Karpas-422 (cell line): ENCODE measurements at regions not wholly inside any gene's neighbourhood (a gene's known extent, or its start where the extent isn't known, plus 50 kb on each side); places are given as distances from the start of the nearest gene placed in this dataset.

ENCODE experiments used
- DNase-seq: peaks from one replicate; pipeline ENCODE4 v3.0.0-alpha.2; 2015
- H2AFZ ChIP-seq: fragments of 200-600 bp; sonication (generic); 2 replicates; pipeline ENCODE4 v1.6.1; 2014; ENCODE audit warnings: antibody characterized with exemption, low read length, mixed read lengths
- H3K27ac ChIP-seq: fragments of 200-600 bp; sonication (generic); 2 replicates; pipeline ENCODE4 v1.5.1; 2014; ENCODE audit warnings: mild to moderate bottlenecking, low read length, moderate library complexity
- H3K27me3 ChIP-seq: fragments of 200-600 bp; sonication (generic); 2 replicates; pipeline ENCODE4 v1.6.1; 2014; ENCODE audit warnings: low read length, mixed read lengths
- H3K36me3 ChIP-seq: fragments of 200-600 bp; sonication (generic); 2 replicates; pipeline ENCODE4 v1.6.1; 2014; ENCODE audit warnings: low read length, mixed read lengths; ENCODE audit not compliant: insufficient read depth
- H3K4me1 ChIP-seq: fragments of 200-600 bp; sonication (generic); 2 replicates; pipeline ENCODE4 v1.6.1; 2014; ENCODE audit warnings: mild to moderate bottlenecking, low read length, mixed read lengths
- H3K4me2 ChIP-seq: fragments of 200-600 bp; sonication (generic); 2 replicates; pipeline ENCODE4 v1.6.1; 2014; ENCODE audit warnings: low read length, low read depth, mild to moderate bottlenecking; ENCODE audit not compliant: poor library complexity, severe bottlenecking
- H3K4me3 ChIP-seq: fragments of 200-600 bp; sonication (generic); 2 replicates; pipeline ENCODE4 v1.5.1; 2014; ENCODE audit warnings: mild to moderate bottlenecking, antibody characterized with exemption, low read length, mixed read lengths
- H3K79me2 ChIP-seq: fragments of 200-600 bp; sonication (generic); 2 replicates; pipeline ENCODE4 v1.6.1; 2014; ENCODE audit warnings: mild to moderate bottlenecking, low read length, mixed read lengths
- H3K9ac ChIP-seq: fragments of 200-600 bp; sonication (generic); 2 replicates; pipeline ENCODE4 v1.6.0; 2014; ENCODE audit warnings: low read length
- H3K9me2 ChIP-seq: fragments of 200-600 bp; sonication (generic), shearing (Covaris generic); replicated peaks from 2 replicates; pipeline ENCODE4 v1.6.0; 2014; ENCODE audit warnings: mild to moderate bottlenecking, low read length, moderate library complexity; ENCODE audit not compliant: insufficient read depth
- H3K9me3 ChIP-seq: fragments of 300-700, 200-600 bp; sonication (generic); 2 replicates; pipeline ENCODE4 v1.6.1; 2014; ENCODE audit warnings: low read length, mixed read lengths
- H4K20me1 ChIP-seq: fragments of 200-600 bp; sonication (generic); 2 replicates; pipeline ENCODE4 v1.6.1; 2014; ENCODE audit warnings: mild to moderate bottlenecking, antibody characterized with exemption, low read length, low read depth; ENCODE audit not compliant: insufficient read depth

DNA sequence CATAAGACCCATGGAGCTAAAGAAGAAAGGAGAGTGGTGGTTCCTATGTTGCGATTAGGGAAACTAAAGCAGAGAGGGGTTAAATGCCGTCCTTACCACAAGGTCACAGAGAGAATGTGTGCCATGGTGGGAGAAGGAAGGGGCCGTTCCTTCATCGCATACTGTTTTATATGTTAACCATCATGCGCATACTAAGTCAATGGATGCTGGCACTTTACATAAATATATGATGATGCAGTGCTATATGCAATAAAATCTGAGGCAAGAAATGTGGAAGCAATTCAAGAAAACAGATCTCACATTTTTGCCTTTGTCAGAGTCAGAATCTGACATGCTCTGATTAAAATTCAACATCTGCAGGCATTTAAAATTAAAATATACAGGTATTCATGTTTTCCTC, 168.1 kb downstream of the BMP4 start:
- Histone ChIP-seq H3K9ac (no peak overlapping the region), H3K27ac (no peak overlapping the region), H2AFZ (no peak overlapping the region), H4K20me1 (no peaks in the 10 kb centered on the region), H3K36me3 (no peaks in the 10 kb centered on the region), H3K4me1 (no peaks in the 10 kb centered on the region), H3K27me3 (no peaks in the 10 kb centered on the region), H3K4me3 (no peak overlapping the region), H3K9me3 (no peaks in the 10 kb centered on the region), H3K4me2 (no peak overlapping the region), H3K9me2 (no peaks in the 10 kb centered on the region), H3K79me2 (no peaks in the 10 kb centered on the region)
- DNase-seq: no peak

DNA sequence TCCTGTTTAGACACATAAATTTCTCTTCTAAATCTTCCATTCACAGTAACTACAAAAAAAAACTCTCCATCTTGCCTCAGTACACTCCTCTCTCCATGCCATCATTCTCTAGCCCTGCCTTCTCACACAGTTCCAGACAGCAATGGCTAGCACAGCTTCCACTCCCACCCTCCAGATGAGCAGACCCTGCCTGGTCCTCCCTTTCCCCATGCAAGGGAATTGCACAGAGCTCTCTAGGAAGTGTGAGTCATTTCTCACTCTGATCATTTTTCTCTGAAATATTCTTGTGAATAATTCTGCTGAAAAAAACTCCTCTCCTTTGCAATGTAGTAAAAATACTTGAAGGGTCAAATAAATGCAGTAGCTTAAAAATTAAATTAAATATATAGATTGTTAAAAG, 170.6 kb downstream of the BMP4 start:
- H3K27me3 ChIP-seq: no peaks in the 10 kb centered on the region
- H3K27ac ChIP-seq: no peak overlapping the region
- H3K9me2 ChIP-seq: no peaks in the 10 kb centered on the region
- no peaks in the 10 kb centered on the region for H3K4me1 ChIP-seq
- H3K79me2 ChIP-seq: no peaks in the 10 kb centered on the region
- no peak overlapping the region for H3K4me2 ChIP-seq
- no peak overlapping the region for H2AFZ ChIP-seq
- H4K20me1 ChIP-seq: no peaks in the 10 kb centered on the region
- DNase-seq: no peak
- H3K9me3 ChIP-seq: no peaks in the 10 kb centered on the region
- no peak overlapping the region for H3K9ac ChIP-seq
- H3K4me3 ChIP-seq: no peak overlapping the region
- no peaks in the 10 kb centered on the region for H3K36me3 ChIP-seq

DNA sequence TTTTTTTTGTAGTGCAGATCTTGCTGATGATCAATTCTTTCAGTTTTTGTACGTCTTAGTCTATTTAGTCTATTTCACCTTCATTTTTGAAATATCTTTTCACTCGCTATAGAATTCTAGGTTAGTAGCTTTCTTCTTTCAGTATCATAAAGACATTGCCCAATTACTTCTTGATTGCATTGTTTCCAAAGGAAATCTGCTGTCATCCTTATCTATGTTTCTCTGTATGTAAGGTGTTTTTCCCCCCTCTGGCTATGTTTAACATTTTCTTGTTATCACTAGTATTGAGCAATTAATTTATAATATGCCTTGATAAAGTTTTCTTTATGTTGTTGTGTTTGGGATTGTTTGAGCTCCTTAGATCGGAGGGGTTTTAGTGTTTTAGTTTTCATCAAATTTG, 171.9 kb downstream of the BMP4 start:
- Histone ChIP-seq H3K36me3 (no peaks in the 10 kb centered on the region), H3K79me2 (no peaks in the 10 kb centered on the region), H3K4me3 (no peak overlapping the region), H2AFZ (no peak overlapping the region), H3K4me2 (no peak overlapping the region), H3K9me3 (no peaks in the 10 kb centered on the region), H3K9ac (no peak overlapping the region), H3K4me1 (no peaks in the 10 kb centered on the region), H3K27me3 (no peaks in the 10 kb centered on the region), H3K9me2 (no peaks in the 10 kb centered on the region), H4K20me1 (no peaks in the 10 kb centered on the region), H3K27ac (no peak overlapping the region)
- DNase-seq: no peak

DNA sequence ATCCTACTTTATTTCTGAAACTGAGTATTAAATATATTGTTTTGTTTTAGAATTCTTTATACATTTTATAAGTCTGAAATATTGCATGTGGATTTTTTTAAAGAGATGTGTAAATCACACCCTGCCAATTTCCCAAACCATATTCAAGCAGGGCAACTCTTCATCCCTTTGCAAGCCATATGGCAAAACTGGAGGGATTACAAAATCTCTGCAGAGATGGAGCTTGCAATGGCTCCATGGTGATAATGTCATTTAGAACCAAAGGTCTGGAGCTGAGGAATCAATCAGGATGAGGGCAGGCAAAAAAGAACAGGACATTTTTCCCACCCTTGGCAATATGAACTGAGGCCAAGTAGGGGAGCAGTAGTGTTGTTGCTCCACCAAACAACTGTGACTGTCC, 173.4 kb downstream of the BMP4 start:
- no peak overlapping the region for H3K4me3 ChIP-seq
- H2AFZ ChIP-seq: no peak overlapping the region

DNA sequence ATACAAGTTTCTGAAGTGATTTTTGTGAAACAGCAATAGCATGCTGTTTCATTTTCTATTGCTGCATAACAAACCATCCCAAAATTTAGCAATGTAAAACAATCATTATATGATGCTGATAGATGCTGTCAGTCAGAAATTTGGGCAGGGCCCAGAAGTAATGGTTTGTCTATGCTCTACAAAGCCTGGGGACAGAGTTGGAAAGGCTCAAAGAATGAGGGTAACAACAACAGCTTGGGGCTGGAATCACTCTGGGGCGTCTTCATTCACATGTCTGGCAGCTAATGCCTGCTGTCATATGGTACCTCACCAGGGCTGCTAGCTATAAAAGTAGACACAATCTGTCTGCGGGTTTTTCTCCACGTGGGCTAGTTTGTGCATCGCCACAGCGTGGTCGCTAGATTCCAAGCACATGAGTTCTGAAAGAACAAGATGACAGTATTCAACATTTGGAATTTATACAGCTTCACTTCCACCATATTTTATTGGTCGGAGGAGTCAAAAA, 176.5 kb downstream of the BMP4 start:
- no peak for DNase-seq
- Histone ChIP-seq H3K27ac (no peak overlapping the region), H3K9me2 (no peaks in the 10 kb centered on the region), H3K9me3 (no peaks in the 10 kb centered on the region), H3K4me2 (no peak overlapping the region), H3K9ac (no peak overlapping the region), H4K20me1 (no peaks in the 10 kb centered on the region), H2AFZ (no peak overlapping the region), H3K79me2 (no peaks in the 10 kb centered on the region), H3K27me3 (no peaks in the 10 kb centered on the region), H3K4me3 (no peak overlapping the region), H3K36me3 (no peaks in the 10 kb centered on the region), H3K4me1 (no peaks in the 10 kb centered on the region)

More for the DNA sequence above, 173.4 kb downstream of the BMP4 start:
- H3K27me3 ChIP-seq: no peaks in the 10 kb centered on the region
- H3K9me2 ChIP-seq: no peaks in the 10 kb centered on the region
- no peaks in the 10 kb centered on the region for H3K9me3 ChIP-seq
- no peak overlapping the region for H3K4me2 ChIP-seq
- H3K79me2 ChIP-seq: no peaks in the 10 kb centered on the region
- H3K4me1 ChIP-seq: no peaks in the 10 kb centered on the region
- H3K9ac ChIP-seq: no peak overlapping the region
- H3K36me3 ChIP-seq: no peaks in the 10 kb centered on the region
- no peak overlapping the region for H3K27ac ChIP-seq
- no peaks in the 10 kb centered on the region for H4K20me1 ChIP-seq
- no peak for DNase-seq

DNA sequence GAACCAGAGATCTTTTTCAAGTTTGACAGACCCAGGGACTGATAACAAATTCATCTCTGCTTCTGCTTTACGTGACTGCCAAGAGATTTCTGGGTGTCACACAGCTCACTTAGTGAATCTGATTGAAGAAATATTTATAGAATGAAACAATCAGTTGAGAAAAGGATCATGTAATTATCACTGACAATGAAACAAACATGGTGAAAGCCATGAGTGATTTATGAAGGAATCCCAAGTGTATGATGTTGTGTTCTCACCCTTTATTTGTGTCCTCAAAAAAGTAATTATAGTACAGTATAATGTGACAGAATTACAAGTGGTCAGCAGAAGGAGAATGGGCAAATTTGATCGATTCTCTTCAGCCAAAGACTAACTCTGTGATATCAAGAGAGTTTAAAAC, 177.3 kb downstream of the BMP4 start:
- no peak for DNase-seq
- Histone ChIP-seq H3K9me3 (no peaks in the 10 kb centered on the region), H3K4me1 (no peaks in the 10 kb centered on the region), H3K27ac (no peak overlapping the region), H3K9ac (no peak overlapping the region), H2AFZ (no peak overlapping the region), H3K4me2 (no peak overlapping the region), H4K20me1 (no peaks in the 10 kb centered on the region), H3K27me3 (no peaks in the 10 kb centered on the region), H3K36me3 (no peaks in the 10 kb centered on the region), H3K9me2 (no peaks in the 10 kb centered on the region), H3K79me2 (no peaks in the 10 kb centered on the region), H3K4me3 (no peak overlapping the region)

DNA sequence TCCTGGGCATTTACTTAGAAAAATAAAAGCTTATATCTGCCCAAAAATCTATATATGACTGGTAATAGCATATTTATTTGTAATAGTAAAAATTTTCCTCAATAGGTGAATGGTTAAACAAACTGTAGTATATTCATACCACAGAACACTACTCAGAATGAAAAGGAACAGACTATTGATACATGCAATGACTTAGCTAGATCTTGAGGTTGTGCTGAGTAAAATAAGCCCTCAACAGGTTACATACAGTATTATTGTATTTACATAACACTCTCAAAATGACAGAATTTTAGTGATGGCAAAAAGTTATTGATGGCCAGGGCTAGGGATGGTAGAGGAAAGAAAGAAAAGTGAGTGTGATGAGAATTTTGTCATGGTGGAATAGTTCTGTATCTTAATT, 178.4 kb downstream of the BMP4 start:
- Histone ChIP-seq H4K20me1 (no peaks in the 10 kb centered on the region), H3K9ac (no peak overlapping the region), H3K27ac (no peak overlapping the region), H3K9me3 (no peaks in the 10 kb centered on the region), H3K9me2 (no peaks in the 10 kb centered on the region), H3K27me3 (no peaks in the 10 kb centered on the region), H3K79me2 (no peaks in the 10 kb centered on the region), H2AFZ (no peak overlapping the region), H3K4me2 (no peak overlapping the region), H3K4me3 (no peak overlapping the region), H3K36me3 (no peaks in the 10 kb centered on the region), H3K4me1 (no peaks in the 10 kb centered on the region)
- DNase-seq: no peak

DNA sequence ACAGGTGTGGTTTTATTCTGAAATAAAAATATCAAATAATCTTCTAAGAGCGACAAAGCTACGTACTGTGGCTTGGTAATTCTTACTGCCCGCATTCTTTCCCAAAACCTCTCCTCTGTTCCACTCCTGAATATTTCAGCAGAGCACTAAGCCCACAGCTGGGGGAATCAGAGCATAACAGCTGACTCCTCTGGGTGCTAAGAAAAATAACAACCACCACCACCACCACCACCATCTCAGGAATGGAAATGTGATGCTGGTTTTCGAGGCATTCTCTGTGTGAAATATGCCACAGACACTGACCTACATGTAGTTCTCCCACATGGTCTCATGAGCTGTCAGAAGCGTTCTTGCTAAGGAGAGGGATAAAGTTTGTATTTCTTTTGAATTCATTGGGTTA, 183.7 kb downstream of the BMP4 start:
- no peak for DNase-seq
- H3K4me2 ChIP-seq: no peak overlapping the region
- H2AFZ ChIP-seq: no peak overlapping the region
- H3K9me3 ChIP-seq: no peaks in the 10 kb centered on the region
- H4K20me1 ChIP-seq: no peaks in the 10 kb centered on the region
- no peak overlapping the region for H3K27ac ChIP-seq
- no peaks in the 10 kb centered on the region for H3K4me1 ChIP-seq
- no peaks in the 10 kb centered on the region for H3K79me2 ChIP-seq
- H3K9ac ChIP-seq: no peak overlapping the region
- H3K9me2 ChIP-seq: no peaks in the 10 kb centered on the region
- no peaks in the 10 kb centered on the region for H3K36me3 ChIP-seq
- no peak overlapping the region for H3K4me3 ChIP-seq
- H3K27me3 ChIP-seq: no peaks in the 10 kb centered on the region

DNA sequence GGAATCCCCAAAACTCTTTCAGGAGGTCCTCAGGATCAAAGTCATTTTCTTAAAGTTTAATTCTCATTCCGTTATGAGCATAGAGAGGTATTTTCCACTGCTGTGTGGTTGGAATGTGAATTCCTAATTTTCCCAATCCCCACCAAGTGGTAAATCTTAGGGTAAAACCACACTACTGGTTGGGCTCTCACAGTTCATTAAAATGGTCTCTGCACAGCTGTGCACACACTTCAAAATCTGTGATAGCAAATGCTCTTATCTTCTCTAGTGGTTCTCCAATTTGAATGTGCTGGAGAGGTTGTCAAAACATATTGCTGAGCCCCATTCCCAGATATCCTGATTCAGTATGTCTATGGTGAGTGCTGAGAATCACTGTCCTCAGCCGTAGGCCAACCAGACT, 189.1 kb downstream of the BMP4 start:
- no peak overlapping the region for H3K4me2 ChIP-seq
- H3K4me1 ChIP-seq: no peaks in the 10 kb centered on the region
- H3K9ac ChIP-seq: no peak overlapping the region
- no peaks in the 10 kb centered on the region for H3K36me3 ChIP-seq
- no peaks in the 10 kb centered on the region for H3K9me2 ChIP-seq
- H3K4me3 ChIP-seq: no peak overlapping the region
- no peak overlapping the region for H2AFZ ChIP-seq
- no peak for DNase-seq
- no peaks in the 10 kb centered on the region for H3K79me2 ChIP-seq
- no peak overlapping the region for H3K27ac ChIP-seq
- no peaks in the 10 kb centered on the region for H4K20me1 ChIP-seq
- H3K27me3 ChIP-seq: no peaks in the 10 kb centered on the region
- H3K9me3 ChIP-seq: no peaks in the 10 kb centered on the region
